HG02981 (cell line): ENCODE measurements at regions not wholly inside any gene's neighbourhood (a gene's known extent, or its start where the extent isn't known, plus 50 kb on each side); places are given as distances from the start of the nearest gene placed in this dataset.
"Not testable (repeated sequence)": the region's sequence is repeated elsewhere in the genome, so short reads cannot be mapped to it uniquely, and the experiment has no call there.

ENCODE experiments used
- ATAC-seq: cut with Tn5 transposase; IDR thresholded peaks from one replicate; pipeline ENCODE4 v1.9.1; 2021; ENCODE audit warnings: mild to moderate bottlenecking, moderate library complexity; ENCODE audit not compliant: unreplicated experiment

GRCh38 chr15:44848859-44849258 lies 107.6 kb upstream of the TERB2 start:
- ATAC-seq = not testable (repeated sequence)

DNA sequence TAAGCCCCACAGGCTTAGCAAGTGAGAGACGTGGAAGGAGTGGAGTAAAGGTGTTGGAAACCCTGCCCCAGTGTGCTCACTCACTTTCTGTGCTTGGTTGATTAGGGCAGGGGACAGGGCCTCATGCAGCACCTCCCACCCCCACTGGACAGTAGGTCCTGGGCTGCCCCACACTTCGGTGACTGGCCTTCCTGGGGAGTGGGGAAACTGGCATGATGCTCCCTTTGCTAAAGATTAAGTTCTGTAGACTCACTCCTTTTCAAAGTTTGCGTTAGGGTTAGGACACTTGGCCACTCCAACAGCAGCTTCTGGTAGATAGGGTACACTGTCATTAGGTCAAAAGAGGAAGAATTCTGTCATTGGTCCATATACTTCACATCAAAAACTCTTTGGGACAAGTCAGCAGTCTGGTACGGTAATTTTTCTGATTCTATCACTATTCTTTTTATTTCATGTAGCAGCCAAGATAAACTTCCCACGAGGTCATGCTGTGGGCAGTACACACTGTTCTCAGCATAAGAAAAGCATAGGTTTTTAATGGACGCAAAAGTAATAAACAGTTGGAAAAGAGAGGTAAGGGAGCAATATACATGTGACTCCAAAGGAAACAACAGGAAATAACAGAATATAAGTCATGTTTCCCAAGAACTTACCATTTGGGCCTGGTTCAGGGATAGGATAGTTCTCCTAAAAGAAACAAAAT lies 106.6 kb upstream of the TERB2 start:
- not testable (repeated sequence) for ATAC-seq

DNA sequence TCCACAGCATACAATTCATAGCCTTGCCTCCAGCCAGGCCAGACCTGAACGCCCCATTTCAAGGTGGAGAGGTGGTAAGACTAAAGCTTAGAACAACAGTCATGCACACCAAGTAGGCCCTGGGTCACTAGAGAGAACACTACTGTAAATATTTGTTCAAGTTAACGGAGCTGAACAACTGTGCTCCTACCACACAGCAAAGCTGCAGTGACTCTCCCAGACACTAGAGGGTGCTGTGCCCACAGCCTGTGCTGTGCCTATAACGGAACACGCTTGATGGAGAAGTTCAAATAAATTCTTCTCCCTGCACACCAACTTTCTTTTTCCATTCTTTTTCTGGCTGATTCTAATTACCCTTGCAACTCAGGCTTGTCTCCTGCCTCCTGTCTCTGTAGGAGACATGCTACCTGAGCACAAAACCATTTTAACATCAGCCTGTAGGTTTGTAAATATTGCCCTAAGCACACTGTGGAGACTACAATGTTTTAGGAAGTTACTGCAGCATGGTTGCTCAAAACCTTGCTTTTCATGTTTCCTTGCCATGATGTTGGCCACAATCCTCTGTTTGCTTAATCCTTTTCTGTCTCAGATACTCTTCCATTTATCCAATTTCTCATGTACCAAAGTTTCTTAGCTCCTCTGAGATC lies 103.1 kb upstream of the TERB2 start:
- ATAC-seq = not testable (repeated sequence)

DNA sequence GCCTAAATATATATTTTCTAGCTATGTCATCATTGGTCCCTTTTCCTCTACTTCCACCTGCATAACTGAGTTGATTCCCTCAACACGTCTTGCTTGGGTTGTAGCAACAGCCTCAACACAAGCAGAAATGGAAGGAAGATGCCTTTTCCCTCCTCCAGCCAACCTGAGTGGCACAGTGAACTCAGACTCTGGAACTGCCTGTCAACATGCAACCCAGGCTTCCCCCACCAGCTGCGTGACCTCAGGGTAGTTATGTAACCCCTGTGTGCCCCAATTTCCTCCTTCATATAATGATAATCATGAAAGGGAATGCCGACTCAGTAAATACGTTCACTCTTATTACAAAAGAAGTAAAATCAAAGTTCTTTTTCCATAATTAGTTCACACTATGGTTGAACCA lies 101.8 kb upstream of the TERB2 start:
- not testable (repeated sequence) for ATAC-seq

DNA sequence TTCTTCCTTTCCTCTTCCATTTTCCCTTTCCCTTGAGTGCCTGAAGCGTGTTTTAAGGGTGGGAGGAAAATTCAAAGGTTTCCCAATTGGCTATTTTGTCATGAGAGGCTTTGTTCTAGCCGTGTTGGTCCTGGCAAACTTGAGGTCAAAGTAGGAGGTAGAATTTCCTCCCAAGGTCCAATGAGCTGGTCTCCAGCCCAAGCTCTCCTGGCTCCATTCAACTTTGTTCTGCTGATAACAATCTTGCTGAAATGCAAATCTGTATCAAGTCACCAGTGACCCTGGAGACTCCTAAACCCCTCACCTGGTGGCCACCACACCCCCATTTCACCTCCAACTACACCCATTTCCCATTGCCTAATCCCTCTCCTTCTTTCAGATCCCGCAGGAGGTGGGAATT lies 100.2 kb upstream of the TERB2 start:
- not testable (repeated sequence) for ATAC-seq

DNA sequence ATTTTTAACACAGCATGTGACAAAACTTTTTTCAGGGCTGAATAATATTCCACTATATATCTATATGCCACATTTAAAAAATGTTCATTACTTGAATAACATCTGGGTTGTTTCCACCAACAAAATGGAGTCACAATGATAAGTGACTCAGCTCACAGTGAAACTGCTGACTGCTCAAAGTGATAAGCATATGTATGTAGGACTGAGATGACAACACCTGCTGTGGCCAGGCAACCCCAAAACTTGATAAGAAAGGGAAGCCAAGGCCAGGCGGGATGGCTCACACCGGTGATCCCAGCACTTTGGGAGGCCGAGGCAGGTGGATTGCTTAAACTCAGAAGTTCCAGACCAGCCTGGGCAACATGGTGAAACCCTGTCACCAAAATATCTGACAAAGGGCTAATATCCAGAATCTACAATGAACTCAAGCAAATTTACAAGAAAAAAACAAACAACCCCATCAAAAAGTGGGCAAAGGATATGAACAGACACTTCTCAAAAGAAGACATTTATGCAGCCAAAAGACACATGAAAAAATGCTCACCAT lies 99.2 kb upstream of the TERB2 start:
- ATAC-seq = not testable (repeated sequence)

DNA sequence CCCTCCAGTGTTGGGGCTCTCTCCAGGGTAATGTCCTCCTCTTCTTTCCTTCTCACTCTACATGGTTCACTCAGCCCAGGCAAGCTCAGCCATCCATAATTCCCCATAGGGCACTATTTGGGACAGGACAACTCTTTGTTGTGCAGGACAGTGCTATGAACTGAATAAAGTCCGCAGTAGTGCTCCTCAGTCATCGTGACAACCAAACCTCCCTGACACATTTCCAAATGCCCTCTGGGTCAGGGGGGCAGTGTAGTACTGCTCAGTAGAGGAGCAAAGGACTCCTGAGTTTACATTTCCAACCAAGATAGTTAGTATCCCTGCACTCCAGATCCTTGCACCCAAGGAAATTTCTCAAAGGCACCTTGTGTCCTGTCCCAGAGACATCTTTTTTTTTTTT lies 97.4 kb upstream of the TERB2 start:
- ATAC-seq = not testable (repeated sequence)

DNA sequence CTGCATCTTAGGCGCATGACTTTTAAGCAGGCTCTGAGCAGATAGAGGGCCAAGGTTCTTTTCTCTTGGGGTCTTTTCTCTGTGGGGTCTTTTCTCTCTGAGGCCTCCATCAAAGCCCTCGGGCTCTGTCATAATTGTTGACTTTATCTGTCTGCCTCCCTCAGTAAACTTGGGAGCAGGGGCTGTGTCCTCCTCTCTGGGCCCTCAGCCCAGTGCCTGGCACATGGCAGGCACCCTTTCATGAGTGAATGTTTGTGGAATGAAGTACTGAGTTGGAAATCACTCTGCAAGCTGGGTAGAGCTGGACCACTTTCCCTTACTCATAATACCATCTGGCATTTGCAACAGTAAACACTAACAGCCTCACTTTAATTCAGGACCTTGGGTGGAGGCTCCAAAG lies 96.3 kb upstream of the TERB2 start:
- ATAC-seq = not testable (repeated sequence)

DNA sequence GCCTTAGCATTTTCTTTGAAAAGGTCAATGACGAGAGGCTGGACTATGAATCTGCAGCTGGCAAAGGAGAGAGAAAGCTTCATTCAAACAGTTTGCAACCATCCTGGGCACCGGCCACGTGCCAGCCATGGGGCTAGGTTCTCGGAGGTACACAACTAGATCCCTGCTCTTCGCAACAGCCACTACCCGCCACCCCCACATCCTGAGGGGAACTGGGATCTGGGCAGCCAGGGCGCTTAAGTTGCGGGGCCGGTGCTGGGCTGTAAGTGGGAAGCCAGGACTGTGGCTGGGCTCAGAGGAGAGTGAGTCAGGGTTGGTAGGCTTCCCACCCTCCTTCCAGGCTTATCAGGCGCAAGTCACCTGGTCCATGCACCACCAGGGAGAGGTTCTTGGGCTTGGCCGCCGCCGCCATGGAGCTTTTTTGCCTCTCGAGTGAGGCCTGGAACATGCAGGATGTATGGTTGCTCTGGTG lies 95.0 kb upstream of the TERB2 start:
- ATAC-seq = no peak

DNA sequence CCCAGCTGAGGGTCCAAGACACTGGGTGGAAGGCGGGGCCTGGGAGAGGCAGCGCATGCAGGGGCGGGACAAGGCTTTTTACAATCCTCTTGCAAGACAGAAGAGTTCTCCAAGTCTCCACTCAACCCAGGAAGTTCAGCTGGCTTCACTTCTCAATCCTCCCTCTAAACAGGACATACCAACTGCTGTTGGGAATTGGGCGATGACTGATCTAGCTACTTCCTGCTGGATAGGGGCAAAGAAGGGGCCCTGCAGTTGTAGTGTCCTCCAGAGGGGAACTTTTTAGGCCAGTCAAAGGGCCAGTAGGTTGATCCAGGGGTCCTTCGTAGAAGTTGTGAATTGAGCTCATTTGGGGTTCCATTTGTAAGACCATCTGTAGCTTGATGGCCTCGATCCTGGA lies 94.6 kb upstream of the TERB2 start:
- no peak for ATAC-seq

DNA sequence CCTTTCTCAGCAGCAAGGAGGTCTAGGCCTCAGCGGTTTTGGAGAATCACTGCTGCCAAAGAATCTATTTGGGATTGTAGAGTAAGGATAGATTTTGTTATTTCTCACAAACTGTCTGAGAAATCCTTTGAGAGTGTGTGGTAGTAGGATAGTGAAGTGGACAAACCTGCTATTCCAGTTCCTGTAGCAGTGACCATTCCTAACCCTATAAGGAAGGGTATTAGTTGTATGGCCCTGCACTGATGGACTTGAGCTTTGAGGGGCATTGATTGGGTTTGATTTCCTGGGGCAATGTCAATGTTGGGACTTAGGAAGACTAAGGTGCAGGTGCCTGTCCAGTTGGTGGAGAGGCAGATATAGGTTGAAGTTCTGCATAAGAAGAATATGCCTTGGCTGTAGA lies 93.6 kb upstream of the TERB2 start:
- not testable (repeated sequence) for ATAC-seq

DNA sequence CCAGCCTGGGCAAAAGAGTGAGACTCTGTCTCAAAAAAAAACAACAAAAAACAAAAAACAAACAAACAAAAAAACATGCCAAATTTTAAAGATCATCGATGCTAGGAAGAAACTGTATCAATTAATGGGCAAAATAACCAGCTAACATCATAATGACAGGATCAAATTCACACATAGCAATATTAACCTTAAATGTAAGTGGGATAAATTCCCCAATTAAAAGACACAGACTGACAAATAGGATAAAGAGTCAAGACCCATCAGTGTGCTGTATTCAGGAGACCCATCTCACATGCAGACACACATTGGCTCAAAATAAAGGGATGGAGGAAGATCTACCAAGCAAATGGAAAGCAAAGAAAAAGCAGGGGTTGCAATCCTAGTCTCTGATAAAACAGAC lies 88.4 kb upstream of the TERB2 start:
- ATAC-seq = not testable (repeated sequence)

GRCh38 chr15:44870125-44870524 lies 86.4 kb upstream of the TERB2 start:
- not testable (repeated sequence) for ATAC-seq

GRCh38 chr15:44873103-44873502 lies 83.4 kb upstream of the TERB2 start:
- no peak for ATAC-seq

- ATAC-seq = no peak
Measured at GRCh38 chr15:44879066-44879465, 77.4 kb upstream of the TERB2 start.

DNA sequence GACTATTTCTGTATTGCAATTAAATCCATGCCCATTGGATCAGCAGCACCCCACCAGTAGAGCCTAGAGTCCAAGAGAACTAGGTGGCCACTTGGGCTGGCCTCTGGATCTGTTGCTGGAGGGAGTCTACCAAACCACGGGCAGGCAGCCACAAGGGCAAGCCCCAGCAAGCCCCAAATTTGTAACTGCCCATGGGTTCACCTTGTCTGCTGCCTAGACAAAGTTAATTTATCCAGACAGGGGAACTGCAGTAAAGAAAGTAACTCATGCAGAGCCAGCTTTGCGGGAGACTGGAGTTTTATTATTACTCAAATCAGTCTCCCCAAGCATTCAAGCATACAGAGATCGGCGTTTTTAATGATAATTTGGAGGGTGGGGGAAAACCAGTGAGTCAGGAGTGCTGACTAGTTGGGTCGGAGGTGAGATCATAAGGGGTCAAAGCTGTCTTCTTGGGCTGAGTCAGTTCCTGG lies 74.0 kb upstream of the TERB2 start:
- peak; percentile 67 for ATAC-seq

- no peak for ATAC-seq
Measured at GRCh38 chr15:44883199-44883877, 73.1 kb upstream of the TERB2 start.

DNA sequence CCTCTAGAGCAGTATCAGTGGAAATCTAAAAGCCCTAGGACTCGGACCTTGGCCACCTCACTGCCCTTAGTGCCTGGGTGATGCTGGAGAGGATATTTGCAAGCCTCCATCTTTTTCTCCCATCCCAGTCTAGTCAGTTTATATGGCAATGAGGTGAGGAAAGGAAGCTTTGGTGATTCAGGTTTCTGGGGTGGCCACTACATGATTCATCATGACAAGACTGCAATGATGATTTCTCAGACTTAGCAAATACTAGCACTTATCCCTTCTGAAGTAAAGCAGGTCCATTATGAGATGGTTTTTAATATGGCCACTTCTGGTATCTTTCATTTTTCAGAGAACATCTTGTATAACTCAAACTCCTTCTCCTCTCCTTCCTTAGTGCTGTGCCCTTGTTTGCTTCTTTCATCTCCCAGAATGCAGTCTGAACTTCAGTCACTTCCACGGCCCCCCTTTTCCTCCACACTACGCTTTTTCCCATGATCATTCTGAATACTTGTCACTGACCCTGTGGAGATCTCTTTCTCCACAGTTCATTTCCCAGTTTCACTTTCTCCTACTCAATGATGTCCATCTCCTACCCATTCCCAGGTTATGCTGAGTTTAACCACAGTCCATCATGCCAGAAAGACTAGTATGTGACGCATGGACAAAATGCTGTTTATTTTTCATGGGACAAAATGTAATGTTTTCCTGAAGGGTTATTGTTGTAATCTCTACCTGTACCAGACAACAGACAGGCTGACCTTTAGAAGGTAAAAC lies 57.4 kb upstream of the TERB2 start:
- not testable (repeated sequence) for ATAC-seq

- ATAC-seq = not testable (repeated sequence)
Measured at GRCh38 chr15:44899775-44900174, 56.7 kb upstream of the TERB2 start.

DNA sequence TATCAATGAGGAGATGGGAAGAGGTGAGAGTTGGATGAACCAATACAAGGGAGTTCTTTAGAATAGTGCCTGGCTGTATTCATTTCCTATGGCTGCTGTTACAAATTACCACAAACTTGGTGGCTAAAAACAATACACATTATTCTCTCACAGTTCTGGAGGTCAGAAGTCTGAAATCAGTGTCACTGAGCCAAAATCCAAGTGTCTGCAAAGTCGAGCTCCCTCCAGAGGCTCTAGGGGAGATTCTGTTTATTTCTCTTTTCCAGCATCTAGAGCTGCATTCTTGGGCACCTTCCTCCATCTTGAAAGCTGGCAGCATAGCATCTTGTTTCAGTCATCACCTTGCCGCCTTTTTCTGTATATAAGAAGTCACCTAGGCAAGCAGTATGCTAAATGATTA lies 55.7 kb upstream of the TERB2 start:
- ATAC-seq = not testable (repeated sequence)

- not testable (repeated sequence) for ATAC-seq
Measured at GRCh38 chr15:44903281-44903680, 53.2 kb upstream of the TERB2 start.
